CD4-positive, alpha-beta T cell (primary cell): ENCODE measurements at regions not wholly inside any gene's neighbourhood (a gene's known extent, or its start where the extent isn't known, plus 50 kb on each side); places are given as distances from the start of the nearest gene placed in this dataset.

Source experiments
- ATAC-seq: fragments of 200-7000 bp; cut with Tn5 transposase; one replicate; pipeline ENCODE4 v1.10.0; 2022; ENCODE audit warnings: mild to moderate bottlenecking; ENCODE audit not compliant: poor library complexity
- CTCF ChIA-PET: fragments of 350-600 bp; sonication (Branson Sonifier 250); formaldehyde crosslinking; loops from one replicate; lab custom pipeline; 2021; ENCODE audit warnings: antibody characterized with exemption, inconsistent platforms; lab: Charles Lee
- POLR2A ChIA-PET: fragments of 350-600 bp; sonication (Branson Sonifier 250); formaldehyde crosslinking; loops from one replicate; lab custom pipeline; 2021; ENCODE audit warnings: antibody characterized with exemption, inconsistent platforms; lab: Charles Lee
- DNase-seq, 14 experiments: peaks; one replicate each; pipeline ENCODE4 v3.0.0-alpha.2; 2013 to 2020; ENCODE audit warnings: mixed read lengths in 2 of 14
- H3K27ac ChIP-seq, 2 donors: one replicate each; pipeline versions ENCODE4 v1.5.1 to v1.7.0; 2013; ENCODE audit warnings: low read length in 2 of 2, low read depth in 1 of 2, mild to moderate bottlenecking in 1 of 2
- H3K27me3 ChIP-seq, 2 experiments: 1 replicate in 1 of 2; 2 replicates in 1 of 2; pipeline versions ENCODE4 v1.6.1 to v1.7.0; 2013; ENCODE audit warnings: low read length in 2 of 2, control low read depth in 1 of 2, mild to moderate bottlenecking in 1 of 2, moderate library complexity in 1 of 2; ENCODE audit not compliant: insufficient read depth in 2 of 2, control insufficient read depth in 1 of 2
- H3K36me3 ChIP-seq: one replicate; pipeline ENCODE4 v1.6.1; 2013; ENCODE audit warnings: low read length, control low read depth; ENCODE audit not compliant: insufficient read depth
- H3K4me1 ChIP-seq: one replicate; pipeline ENCODE4 v1.6.1; 2013; ENCODE audit warnings: low read length, control low read depth; ENCODE audit not compliant: insufficient read depth
- H3K4me3 ChIP-seq: one replicate; pipeline ENCODE4 v1.5.1; 2013; ENCODE audit warnings: mild to moderate bottlenecking, low read length, moderate library complexity
- H3K9me3 ChIP-seq, 2 experiments: 1 replicate in 1 of 2; 2 replicates in 1 of 2; pipeline versions ENCODE4 v1.6.1 to v1.7.0; 2013; ENCODE audit warnings: low read length in 2 of 2, mild to moderate bottlenecking in 2 of 2, control low read depth in 1 of 2, moderate library complexity in 1 of 2; ENCODE audit not compliant: control insufficient read depth in 1 of 2, insufficient read depth in 1 of 2
- H3K27ac Mint-ChIP-seq: one replicate; pipeline ENCODE4 v1.8.0; 2020; ENCODE audit warnings: mixed read lengths
- H3K27me3 Mint-ChIP-seq: one replicate; pipeline ENCODE4 v1.8.0; 2021; ENCODE audit warnings: mixed read lengths
- H3K36me3 Mint-ChIP-seq: one replicate; pipeline ENCODE4 v1.8.0; 2021; ENCODE audit warnings: low read depth, mixed read lengths
- H3K4me1 Mint-ChIP-seq: one replicate; pipeline ENCODE4 v1.8.0; 2021; ENCODE audit warnings: low read depth, mixed read lengths
- H3K4me3 Mint-ChIP-seq: one replicate; pipeline ENCODE4 v1.8.0; 2020; ENCODE audit warnings: mild to moderate bottlenecking, mixed read lengths
- H3K9me3 Mint-ChIP-seq: one replicate; pipeline ENCODE4 v1.8.0; 2020; ENCODE audit warnings: mixed read lengths
- intact Hi-C, 2 experiments: fragments of 100-400 bp; cut with DNase I in 1 of 2; cut with micrococcal nuclease in 1 of 2; formaldehyde crosslinking; loops; one replicate each; pipeline versions ENCODE4 v1.15.1 to v1.9.0; 2023 to 2025; cut with DNase I, micrococcal nuclease
- TF ChIP-seq, protein P1 (sequence below): fragments of 200-600 bp; IDR thresholded peaks from one replicate; pipeline ENCODE4 v1.8.0; 2022; ENCODE audit warnings: antibody characterized with exemption, mild to moderate bottlenecking

DNA sequence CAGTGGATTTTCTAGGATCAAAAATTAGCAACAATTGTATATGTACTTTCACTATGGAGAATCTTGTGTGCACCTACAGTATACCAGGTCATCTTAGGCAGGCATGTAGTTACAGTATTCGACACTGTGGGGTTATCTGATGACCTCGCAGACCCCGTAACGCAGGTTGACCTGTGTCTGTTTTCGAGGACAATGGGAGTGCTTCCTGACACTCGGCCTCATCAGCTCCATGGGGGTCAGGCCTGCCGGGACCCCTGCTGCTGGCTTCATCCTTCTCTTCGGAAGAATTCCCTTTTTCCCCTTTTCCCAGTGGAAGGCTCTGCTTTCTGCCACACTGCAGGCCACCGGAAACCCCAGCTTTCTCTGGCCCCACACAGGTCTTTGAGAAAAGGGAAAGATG lies 102.8 kb upstream of the TMEM18 start:
- no peaks in the 10 kb centered on the region for H3K9me3 Mint-ChIP-seq
- H3K4me3 Mint-ChIP-seq: no peak overlapping the region
- Histone ChIP-seq H3K36me3 (no peaks in the 10 kb centered on the region), H3K4me1 (no peaks in the 10 kb centered on the region), H3K27ac (no peak overlapping the region), H3K9me3 (no peaks in the 10 kb centered on the region), H3K4me3 (no peak overlapping the region), H3K27me3 (peaks cover 2 to 4% of the 10 kb centered on the region in 2 experiments)
- intact Hi-C loops: no loop called here
- no peak for DNase-seq
- CTCF ChIA-PET: no interaction called here
- POLR2A ChIA-PET: no interaction called here
- no peaks in the 10 kb centered on the region for H3K36me3 Mint-ChIP-seq
- TF ChIP-seq, protein P1, sequence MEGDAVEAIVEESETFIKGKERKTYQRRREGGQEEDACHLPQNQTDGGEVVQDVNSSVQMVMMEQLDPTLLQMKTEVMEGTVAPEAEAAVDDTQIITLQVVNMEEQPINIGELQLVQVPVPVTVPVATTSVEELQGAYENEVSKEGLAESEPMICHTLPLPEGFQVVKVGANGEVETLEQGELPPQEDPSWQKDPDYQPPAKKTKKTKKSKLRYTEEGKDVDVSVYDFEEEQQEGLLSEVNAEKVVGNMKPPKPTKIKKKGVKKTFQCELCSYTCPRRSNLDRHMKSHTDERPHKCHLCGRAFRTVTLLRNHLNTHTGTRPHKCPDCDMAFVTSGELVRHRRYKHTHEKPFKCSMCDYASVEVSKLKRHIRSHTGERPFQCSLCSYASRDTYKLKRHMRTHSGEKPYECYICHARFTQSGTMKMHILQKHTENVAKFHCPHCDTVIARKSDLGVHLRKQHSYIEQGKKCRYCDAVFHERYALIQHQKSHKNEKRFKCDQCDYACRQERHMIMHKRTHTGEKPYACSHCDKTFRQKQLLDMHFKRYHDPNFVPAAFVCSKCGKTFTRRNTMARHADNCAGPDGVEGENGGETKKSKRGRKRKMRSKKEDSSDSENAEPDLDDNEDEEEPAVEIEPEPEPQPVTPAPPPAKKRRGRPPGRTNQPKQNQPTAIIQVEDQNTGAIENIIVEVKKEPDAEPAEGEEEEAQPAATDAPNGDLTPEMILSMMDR: no peak
- no peak for ATAC-seq
- no peaks in the 10 kb centered on the region for H3K4me1 Mint-ChIP-seq
- no peak overlapping the region for H3K27ac Mint-ChIP-seq
- no peaks in the 10 kb centered on the region for H3K27me3 Mint-ChIP-seq

DNA sequence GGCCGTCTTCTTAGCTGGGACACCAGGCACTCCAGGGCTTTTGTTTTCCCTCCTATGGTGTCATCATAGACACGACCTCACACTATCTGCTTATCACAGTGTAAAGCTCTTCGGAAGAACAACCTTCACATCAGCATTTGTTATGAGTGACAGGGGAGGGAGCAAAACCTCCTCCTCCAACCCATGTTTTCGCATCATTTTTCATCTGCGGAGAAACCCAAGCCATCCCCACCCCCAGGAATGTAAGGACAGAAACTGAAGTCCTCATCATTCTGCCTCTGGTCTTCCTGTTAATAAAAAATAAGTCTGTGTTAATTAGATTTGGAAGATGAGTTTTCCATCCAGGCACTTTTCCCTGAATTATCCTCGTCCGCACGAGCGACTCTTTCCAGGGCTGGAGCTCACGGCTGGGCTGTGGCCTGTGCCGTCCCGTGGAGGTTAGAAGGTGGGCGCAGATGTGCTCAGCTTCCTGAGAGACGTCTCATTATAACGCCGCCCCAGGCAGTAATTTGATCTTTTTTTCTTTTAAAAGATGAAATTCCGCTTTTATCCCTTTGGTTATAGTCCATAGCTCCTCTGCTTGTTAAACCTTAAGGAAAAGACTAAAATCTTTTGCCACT lies 101.6 kb upstream of the TMEM18 start:
- intact Hi-C loops: no loop called here
- ATAC-seq: no peak
- Histone ChIP-seq H3K9me3 (no peaks in the 10 kb centered on the region), H3K36me3 (no peaks in the 10 kb centered on the region), H3K27ac (no peak overlapping the region), H3K4me3 (no peak overlapping the region), H3K27me3 (peaks cover 2 to 4% of the 10 kb centered on the region in 2 experiments), H3K4me1 (no peaks in the 10 kb centered on the region)
- H3K27me3 Mint-ChIP-seq: no peaks in the 10 kb centered on the region
- H3K36me3 Mint-ChIP-seq: no peaks in the 10 kb centered on the region
- DNase-seq: no peak
- TF ChIP-seq, protein P1: no peak
- no peaks in the 10 kb centered on the region for H3K9me3 Mint-ChIP-seq
- no peaks in the 10 kb centered on the region for H3K4me1 Mint-ChIP-seq
- ChIA-PET CTCF (no interaction called here), POLR2A (no interaction called here)
- no peak overlapping the region for H3K4me3 Mint-ChIP-seq
- H3K27ac Mint-ChIP-seq: no peak overlapping the region

DNA sequence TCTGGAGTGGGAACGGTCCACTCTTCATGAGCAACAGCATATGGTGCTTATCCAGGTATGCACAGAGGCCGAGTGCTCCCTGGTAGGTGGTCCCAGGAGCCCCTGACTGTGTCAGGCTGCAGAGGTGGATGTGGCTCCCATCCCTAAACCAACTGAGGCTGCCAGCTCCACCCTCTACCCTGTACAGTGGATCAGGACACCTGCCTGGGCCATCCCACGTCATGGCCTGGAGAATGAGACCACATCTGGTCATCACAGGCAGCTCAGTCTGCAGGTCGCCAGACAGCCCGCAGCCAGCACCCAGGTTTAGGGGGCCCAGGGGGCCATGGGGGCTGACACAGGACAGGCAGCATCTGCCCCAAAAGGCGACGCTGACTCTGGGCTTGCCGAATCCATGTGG lies 100.3 kb upstream of the TMEM18 start:
- no peaks in the 10 kb centered on the region for H3K9me3 Mint-ChIP-seq
- Histone ChIP-seq H3K4me1 (no peaks in the 10 kb centered on the region), H3K36me3 (no peaks in the 10 kb centered on the region), H3K9me3 (no peaks in the 10 kb centered on the region), H3K27ac (no peak overlapping the region), H3K27me3 (peaks cover 2 to 4% of the 10 kb centered on the region in 2 experiments), H3K4me3 (no peak overlapping the region)
- H3K27me3 Mint-ChIP-seq: no peaks in the 10 kb centered on the region
- TF ChIP-seq, protein P1: no peak
- ChIA-PET CTCF (no interaction called here), POLR2A (no interaction called here)
- no peak overlapping the region for H3K4me3 Mint-ChIP-seq
- no peaks in the 10 kb centered on the region for H3K36me3 Mint-ChIP-seq
- ATAC-seq (no peak), DNase-seq (no peak)
- H3K4me1 Mint-ChIP-seq: no peaks in the 10 kb centered on the region
- no peak overlapping the region for H3K27ac Mint-ChIP-seq
- intact Hi-C loops: no loop called here
